ENCODE measurements at regions not wholly inside any gene's neighbourhood (a gene's known extent, or its start where the extent isn't known, plus 50 kb on each side); places are given as distances from the start of the nearest gene placed in this dataset.

GRCh38 chr18:79611040-79611681 is 68.4 kb upstream of the CTDP1 start:
- DNase-seq: no peak

DNA sequence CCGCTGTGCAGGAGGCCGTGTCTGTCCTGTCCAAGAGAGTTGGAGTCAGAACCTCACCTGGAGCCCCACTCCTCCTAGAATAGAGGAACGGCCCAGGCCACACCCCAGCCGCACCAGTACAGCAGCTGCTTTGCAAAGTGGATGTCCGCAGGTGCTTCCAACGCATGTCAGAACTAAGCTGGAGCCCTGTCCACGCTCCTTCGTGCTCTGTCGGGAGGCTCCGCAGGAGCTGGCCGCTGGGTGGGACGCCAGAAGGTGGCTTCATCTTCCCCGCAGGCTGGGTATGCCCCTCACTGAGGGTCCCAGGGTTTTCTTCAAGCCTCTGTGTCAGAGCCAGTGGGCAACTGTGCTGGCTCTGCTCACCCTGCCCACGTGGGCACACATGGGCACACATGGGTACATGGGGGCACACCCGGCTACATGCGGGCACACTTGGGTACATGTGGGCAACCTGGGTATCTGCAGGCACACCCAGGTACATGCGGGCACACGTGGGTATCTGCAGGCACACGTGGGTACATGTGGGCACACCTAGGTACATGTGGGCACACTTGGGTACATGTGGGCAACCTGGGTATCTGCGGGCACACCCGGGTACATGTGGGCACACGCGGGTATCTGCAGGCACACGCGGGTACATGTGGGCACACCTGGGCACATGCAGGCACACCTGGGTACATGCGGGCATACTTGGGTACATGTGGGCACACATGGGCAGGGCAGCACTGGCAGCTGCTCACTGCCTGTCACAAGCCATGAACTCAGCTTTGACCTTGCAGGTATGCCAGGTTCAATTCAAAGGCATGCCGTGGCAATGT is 67.1 kb upstream of the CTDP1 start:
- no peak for DNase-seq

- no peak for DNase-seq
Measured at GRCh38 chr18:79613186-79613931, 66.2 kb upstream of the CTDP1 start.

- DNase-seq: no peak
Measured at GRCh38 chr18:79614211-79614955, 65.2 kb upstream of the CTDP1 start.

GRCh38 chr18:79615091-79615490 is 64.5 kb upstream of the CTDP1 start:
- no peak for DNase-seq

DNA sequence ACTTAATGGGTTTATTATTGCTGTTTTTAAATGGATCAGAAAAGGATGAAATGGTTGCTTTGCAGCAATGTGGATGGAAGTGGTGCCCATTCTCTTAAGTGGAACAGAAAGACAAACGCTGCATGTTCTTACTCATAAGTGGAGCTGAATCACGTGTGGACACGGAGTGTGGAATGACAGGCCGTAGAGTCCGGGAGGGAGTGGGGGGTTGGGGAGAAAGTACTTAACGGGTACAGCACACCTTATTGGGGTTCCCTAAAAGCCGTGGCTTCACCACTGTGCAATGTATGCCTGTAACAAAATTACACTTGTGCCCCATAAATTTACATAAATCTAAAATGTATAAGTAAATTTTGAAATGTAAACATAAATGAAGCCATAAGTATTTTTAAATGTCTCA is 64.0 kb upstream of the CTDP1 start:
- DNase-seq: no peak

GRCh38 chr18:79616651-79617510 is 62.7 kb upstream of the CTDP1 start:
- DNase-seq: no peak

DNA sequence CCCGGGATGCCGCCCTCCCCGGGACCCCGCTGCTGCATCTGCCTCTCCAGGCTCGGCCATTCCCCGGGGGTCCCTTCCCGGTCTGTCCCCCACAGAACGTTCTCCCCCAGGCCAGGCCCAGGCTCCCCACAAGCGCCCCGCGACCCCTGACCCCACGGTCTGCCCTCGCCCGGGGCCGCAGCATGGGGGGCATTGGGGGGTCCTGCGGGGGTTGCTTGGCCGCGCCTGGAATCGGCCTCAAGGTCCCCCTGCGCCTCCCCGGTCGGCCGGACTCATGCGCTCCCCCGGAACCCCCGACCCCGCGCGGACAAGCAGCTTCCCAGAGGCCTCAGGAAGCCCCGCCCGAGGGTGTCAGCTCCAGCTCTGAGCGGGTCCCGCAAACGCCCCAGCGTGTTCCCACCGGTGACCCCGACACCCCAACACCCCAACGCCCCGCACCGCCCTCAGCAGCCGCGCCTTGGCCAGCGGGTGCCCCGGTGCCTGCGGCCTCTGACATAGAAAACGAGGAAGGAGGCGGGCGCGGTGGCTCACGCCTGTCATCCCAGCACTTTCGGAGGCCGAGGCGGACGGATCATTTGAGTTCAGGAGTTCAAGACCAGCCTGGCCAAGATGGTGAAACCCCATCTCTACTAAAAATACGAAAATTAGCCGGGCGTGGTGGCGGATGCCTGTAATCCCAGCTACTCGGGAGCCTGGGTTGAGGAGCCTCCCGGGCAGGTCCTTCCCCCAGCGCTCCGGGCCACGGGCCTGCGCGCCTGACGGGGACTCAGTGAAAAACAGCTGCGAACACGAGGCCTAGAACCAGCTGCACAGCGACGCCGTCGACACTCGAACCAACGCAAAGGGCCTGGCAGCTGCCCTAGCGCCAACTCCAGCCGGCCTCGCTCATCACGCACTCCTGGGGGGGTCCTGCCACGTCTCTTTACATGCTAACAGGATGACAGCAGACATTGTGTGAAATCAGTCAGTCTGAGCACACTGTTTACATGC is 61.8 kb upstream of the CTDP1 start:
- DNase-seq: no peak

DNA sequence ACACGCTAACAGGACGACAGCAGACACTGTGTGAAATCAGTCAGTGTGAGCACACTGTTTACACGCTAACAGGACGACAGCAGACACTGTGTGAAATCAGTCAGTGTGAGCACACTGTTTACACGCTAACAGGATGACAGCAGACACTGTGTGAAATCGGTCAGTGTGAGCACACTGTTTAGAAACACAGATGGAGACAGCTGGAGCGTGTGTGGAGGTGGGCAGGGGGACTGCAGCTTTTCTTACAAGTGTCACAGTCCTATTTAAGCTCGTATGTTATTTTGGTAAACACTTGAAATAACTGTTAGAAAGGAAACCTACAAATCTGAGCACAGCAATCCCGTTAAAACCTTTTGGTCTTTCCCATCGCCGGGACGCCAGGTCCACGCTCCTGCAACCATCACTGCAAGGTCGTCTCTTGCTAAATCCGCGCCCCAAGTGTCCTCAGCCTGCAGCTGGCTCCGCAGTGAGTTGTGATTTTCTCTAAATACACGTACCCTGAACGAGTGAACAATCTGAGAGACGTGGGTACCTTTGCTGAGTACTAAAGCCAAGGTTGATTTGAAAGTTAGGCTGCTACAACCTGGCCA is 58.9 kb upstream of the CTDP1 start:
- DNase-seq: no peak

DNA sequence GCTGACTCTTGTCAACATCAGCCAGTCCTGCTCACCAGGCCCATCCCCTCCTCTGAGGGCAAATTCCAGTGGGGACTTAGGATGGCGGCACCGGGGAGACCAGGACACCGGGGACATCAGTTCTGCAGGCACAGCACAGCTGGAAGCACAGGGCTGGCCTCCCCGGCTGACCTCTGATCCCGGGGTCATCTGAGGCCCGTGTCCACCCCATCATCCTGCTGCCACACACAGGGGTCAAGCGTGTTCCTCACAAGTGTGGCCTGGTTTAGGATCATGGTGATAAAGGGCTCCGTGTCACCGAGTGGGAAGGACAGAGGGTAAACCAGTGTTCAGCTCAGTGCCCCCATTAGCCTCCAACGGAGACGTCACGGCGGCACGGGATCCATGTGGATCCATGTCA is 58.1 kb upstream of the CTDP1 start:
- DNase-seq: no peak

GRCh38 chr18:79622004-79622403 is 57.6 kb upstream of the CTDP1 start:
- DNase-seq: no peak

DNA sequence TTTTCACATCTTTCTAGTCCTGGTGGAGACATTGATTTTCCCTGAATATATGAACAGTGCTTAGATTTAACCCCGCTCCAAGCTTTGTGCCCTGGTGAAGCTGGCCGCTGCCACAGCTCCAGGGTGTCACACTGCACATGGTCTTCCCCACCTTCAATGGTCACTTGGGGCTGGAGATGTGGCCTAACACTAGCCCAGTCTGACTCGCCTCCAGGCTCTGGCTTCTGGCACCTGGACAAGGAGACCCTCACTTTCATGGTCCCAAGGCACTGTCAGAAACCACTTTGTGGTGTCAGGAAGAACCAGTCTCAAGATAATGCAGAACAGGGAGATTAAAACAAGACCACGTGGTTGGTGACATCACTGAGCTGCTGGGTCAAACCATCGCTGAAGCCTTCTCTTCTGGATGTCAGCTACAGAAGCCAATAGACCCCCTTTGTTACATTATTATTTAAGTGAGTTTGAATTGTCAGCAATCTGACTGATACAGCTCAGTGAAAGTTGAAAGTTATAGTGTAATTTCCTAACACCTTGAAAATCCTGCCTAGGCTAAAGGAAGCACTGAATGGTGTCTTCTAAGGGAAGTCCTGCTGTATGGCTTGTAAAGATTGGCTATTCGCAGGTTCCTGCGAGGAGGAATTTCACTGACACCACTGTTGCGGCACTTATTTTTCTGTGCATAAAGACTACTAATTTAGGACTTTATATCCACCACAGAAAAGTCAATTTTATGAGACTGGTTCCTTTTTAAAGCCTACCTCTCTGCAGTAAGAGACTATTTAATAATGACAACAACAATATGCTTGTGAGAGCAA is 55.0 kb upstream of the CTDP1 start:
- no peak for DNase-seq

- DNase-seq: peak; percentile 29 to 53
Measured at GRCh38 chr18:79625195-79625923, 54.2 kb upstream of the CTDP1 start.

GRCh38 chr18:79625924-79626561 is 53.6 kb upstream of the CTDP1 start:
- DNase-seq: no peak

GRCh38 chr18:79626905-79627749 is 52.5 kb upstream of the CTDP1 start:
- DNase-seq: no peak

GRCh38 chr18:79627750-79628294 is 51.8 kb upstream of the CTDP1 start:
- no peak for DNase-seq
